ENCODE measurements at regions not wholly inside any gene's neighbourhood (a gene's known extent, or its start where the extent isn't known, plus 50 kb on each side); places are given as distances from the start of the nearest gene placed in this dataset.

GRCh38 chr11:134836561-134836960 lies 424.5 kb upstream of the B3GAT1 start:
- intact Hi-C loops (cut with DNase I): no loop called here
- no peak for DNase-seq

GRCh38 chr11:134835561-134835960 lies 423.5 kb upstream of the B3GAT1 start:
- DNase-seq: no peak
- intact Hi-C loops (cut with DNase I): no loop called here

GRCh38 chr11:134830312-134830711 lies 418.3 kb upstream of the B3GAT1 start:
- no peak for DNase-seq
- intact Hi-C loops (cut with DNase I): no loop called here

GRCh38 chr11:134823970-134824369 lies 411.9 kb upstream of the B3GAT1 start:
- DNase-seq: no peak
- intact Hi-C loops (cut with DNase I): no loop called here

- peak in 4 of 10 donors; percentile 18 to 86 (median 48) for DNase-seq
- intact Hi-C loops (cut with DNase I): no loop called here
These were observed 410.9 kb upstream of the B3GAT1 start for GRCh38 chr11:134822897-134823296.

- no peak for DNase-seq
- intact Hi-C loops (cut with DNase I): no loop called here
These were observed 409.4 kb upstream of the B3GAT1 start for GRCh38 chr11:134821422-134821821.

- intact Hi-C loops (cut with DNase I): no loop called here
- DNase-seq: no peak
These were observed 407.0 kb upstream of the B3GAT1 start for GRCh38 chr11:134819041-134819440.

GRCh38 chr11:134818516-134818915 lies 406.5 kb upstream of the B3GAT1 start:
- no peak for DNase-seq
- intact Hi-C loops (cut with DNase I): no loop called here

GRCh38 chr11:134815404-134815803 lies 403.4 kb upstream of the B3GAT1 start:
- DNase-seq: no peak

GRCh38 chr11:134807997-134808396 lies 396.0 kb upstream of the B3GAT1 start:
- DNase-seq: no peak
- intact Hi-C loops (cut with DNase I): loop anchor here (10.0 kb wide), 1 partner anchor 73 kb away; no protein-coding TSS in a partner anchor

More at GRCh38 chr11:134815404-134815803, 403.4 kb upstream of the B3GAT1 start:
- intact Hi-C loops (cut with DNase I): no loop called here

GRCh38 chr11:134802598-134802997 lies 390.6 kb upstream of the B3GAT1 start:
- intact Hi-C loops (cut with DNase I): loop anchor here (10.0 kb wide), 1 partner anchor 68 kb away; no protein-coding TSS in a partner anchor
- DNase-seq: no peak

- intact Hi-C loops (cut with DNase I): loop anchor here (10.0 kb wide), 1 partner anchor 67 kb away; no protein-coding TSS in a partner anchor
- DNase-seq: peak in 2 of 10 donors; percentile 79
These were observed 390.1 kb upstream of the B3GAT1 start for GRCh38 chr11:134802116-134802515.

- intact Hi-C loops (cut with DNase I): loop anchor here (10.0 kb wide), 1 partner anchor 67 kb away; no protein-coding TSS in a partner anchor
- DNase-seq: no peak
These were observed 389.5 kb upstream of the B3GAT1 start for GRCh38 chr11:134801570-134801969.

GRCh38 chr11:134800826-134801225 lies 388.8 kb upstream of the B3GAT1 start:
- peak in 1 of 10 donors; percentile 83 for DNase-seq
- intact Hi-C loops (cut with DNase I): loop anchor here (10.0 kb wide), 1 partner anchor 66 kb away; no protein-coding TSS in a partner anchor

- intact Hi-C loops (cut with DNase I): loop anchor here (10.0 kb wide), 1 partner anchor 65 kb away; no protein-coding TSS in a partner anchor
- peak in 3 of 10 donors; percentile 52 to 69 (median 64) for DNase-seq
These were observed 388.1 kb upstream of the B3GAT1 start for GRCh38 chr11:134800130-134800529.

- DNase-seq: no peak
- intact Hi-C loops (cut with DNase I): no loop called here
These were observed 387.3 kb upstream of the B3GAT1 start for GRCh38 chr11:134799386-134799785.

- intact Hi-C loops (cut with DNase I): no loop called here
- peak in 2 of 10 donors; percentile 63 to 70 for DNase-seq
These were observed 385.5 kb upstream of the B3GAT1 start for GRCh38 chr11:134797411-134798089.

- intact Hi-C loops (cut with DNase I): no loop called here
- DNase-seq: peak in 1 of 10 donors; percentile 59
These were observed 383.0 kb upstream of the B3GAT1 start for GRCh38 chr11:134795017-134795416.

GRCh38 chr11:134794192-134794591 lies 382.1 kb upstream of the B3GAT1 start:
- intact Hi-C loops (cut with DNase I): no loop called here
- peak in 1 of 10 donors; percentile 64 for DNase-seq

GRCh38 chr11:134792677-134793076 lies 380.6 kb upstream of the B3GAT1 start:
- intact Hi-C loops (cut with DNase I): no loop called here
- DNase-seq: no peak

GRCh38 chr11:134792044-134792443 lies 380.0 kb upstream of the B3GAT1 start:
- DNase-seq: peak in 1 of 10 donors; percentile 52
- intact Hi-C loops (cut with DNase I): no loop called here

GRCh38 chr11:134791102-134791501 lies 379.1 kb upstream of the B3GAT1 start:
- no peak for DNase-seq
- intact Hi-C loops (cut with DNase I): no loop called here
